ENCODE measurements at regions not wholly inside any gene's neighbourhood (a gene's known extent, or its start where the extent isn't known, plus 50 kb on each side); places are given as distances from the start of the nearest gene placed in this dataset.

DNA sequence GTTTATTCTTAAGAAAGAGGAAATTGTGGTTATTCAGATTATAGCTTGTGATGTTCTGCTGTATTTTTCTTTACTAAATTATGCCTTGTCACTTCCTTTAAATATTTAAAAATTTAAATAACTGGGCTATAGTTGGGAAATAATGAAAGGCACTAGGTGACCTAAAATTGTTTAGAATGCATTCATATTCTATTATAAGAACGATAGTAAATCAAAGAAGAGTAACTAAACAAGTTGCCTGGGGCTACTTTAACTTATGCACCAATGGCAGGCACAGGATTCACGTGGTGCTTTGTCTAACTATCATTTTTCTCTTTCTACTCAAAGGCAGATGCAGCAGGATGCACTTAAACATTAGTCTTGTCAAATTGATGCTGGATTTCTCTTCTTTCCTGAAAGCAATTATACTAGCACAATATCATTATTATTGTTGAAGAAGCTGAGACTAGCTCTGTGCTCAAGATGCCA lies 190.7 kb upstream of the PPFIA2 start (continued):
- no peak for TF ChIP-seq CHD2 (IDR thresholded peaks at IDR 0.05; ENCODE audit: low read length, partially characterized antibody)
- TF ChIP-seq FOXJ3 (CRISPR knock-in tag; IDR thresholded peaks at IDR 0.05): no peak
- TF ChIP-seq, protein P1, sequence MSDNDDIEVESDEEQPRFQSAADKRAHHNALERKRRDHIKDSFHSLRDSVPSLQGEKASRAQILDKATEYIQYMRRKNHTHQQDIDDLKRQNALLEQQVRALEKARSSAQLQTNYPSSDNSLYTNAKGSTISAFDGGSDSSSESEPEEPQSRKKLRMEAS (IDR thresholded peaks at IDR 0.05; ENCODE audit: low read depth): no peak
- TF ChIP-seq RXRA (IDR thresholded peaks at IDR 0.05; ENCODE audit: borderline replicate concordance, low read depth): no peak
- TF ChIP-seq EP300 (IDR thresholded peaks at IDR 0.05; ENCODE audit: borderline replicate concordance in 1 of 2, low read depth in 1 of 2, low read length in 1 of 2): no peak
- TF ChIP-seq NFIC (IDR thresholded peaks at IDR 0.05; ENCODE audit: borderline replicate concordance): no peak
- TF ChIP-seq POLR2AphosphoS5 (IDR thresholded peaks at IDR 0.05; ENCODE audit: low read depth, low read length): no peak
- no peak for TF ChIP-seq GABPA (IDR thresholded peaks at IDR 0.05; ENCODE audit: low read depth)
- no peak for TF ChIP-seq NRF1 (IDR thresholded peaks at IDR 0.05; ENCODE audit: low read depth, low read length)
- no peak for TF ChIP-seq TAF1 (IDR thresholded peaks at IDR 0.05; ENCODE audit: borderline replicate concordance, low read depth, low read length)
- no peak for TF ChIP-seq EZH2phosphoT487 (IDR thresholded peaks at IDR 0.05; ENCODE audit: borderline replicate concordance, low read depth)

DNA sequence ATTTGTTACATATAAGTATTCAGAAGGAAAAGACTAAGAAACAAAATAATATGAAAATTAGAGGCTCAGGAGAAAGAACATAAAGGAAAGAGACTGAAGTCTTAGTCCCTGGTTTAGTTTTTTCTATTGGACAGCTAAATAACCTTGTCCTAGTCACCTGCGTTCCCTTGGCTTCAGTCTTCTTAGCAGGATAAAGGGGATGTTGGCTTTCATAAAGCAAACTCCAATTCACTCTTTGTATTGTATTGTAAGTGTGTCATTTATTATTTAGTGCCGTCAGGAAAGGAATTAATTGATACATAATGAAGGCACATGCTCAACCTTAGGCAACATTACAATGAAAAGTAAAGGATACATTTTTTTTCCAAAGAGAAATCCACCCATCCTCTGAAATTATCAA lies 190.3 kb upstream of the PPFIA2 start:
- H3K9me3 ChIP-seq: no peaks in the 10 kb centered on the region
- no peak overlapping the region for H3K9ac ChIP-seq
- no peak overlapping the region for H3K4me2 ChIP-seq
- DNase-seq: no peak
- no peaks in the 10 kb centered on the region for H4K20me1 ChIP-seq (ENCODE audit: insufficient read depth)
- H3K9me2 ChIP-seq: no peaks in the 10 kb centered on the region
- H3K79me2 ChIP-seq (ENCODE audit: insufficient read depth): no peaks in the 10 kb centered on the region
- H3K27ac ChIP-seq (ENCODE audit: low read depth in 2 of 2, low read length in 1 of 2): no peak overlapping the region
- TF ChIP-seq, protein P2, sequence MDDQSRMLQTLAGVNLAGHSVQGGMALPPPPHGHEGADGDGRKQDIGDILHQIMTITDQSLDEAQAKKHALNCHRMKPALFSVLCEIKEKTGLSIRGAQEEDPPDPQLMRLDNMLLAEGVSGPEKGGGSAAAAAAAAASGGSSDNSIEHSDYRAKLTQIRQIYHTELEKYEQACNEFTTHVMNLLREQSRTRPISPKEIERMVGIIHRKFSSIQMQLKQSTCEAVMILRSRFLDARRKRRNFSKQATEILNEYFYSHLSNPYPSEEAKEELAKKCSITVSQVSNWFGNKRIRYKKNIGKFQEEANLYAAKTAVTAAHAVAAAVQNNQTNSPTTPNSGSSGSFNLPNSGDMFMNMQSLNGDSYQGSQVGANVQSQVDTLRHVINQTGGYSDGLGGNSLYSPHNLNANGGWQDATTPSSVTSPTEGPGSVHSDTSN (IDR thresholded peaks at IDR 0.05): no peak
- no peak for TF ChIP-seq CHD2 (IDR thresholded peaks at IDR 0.05; ENCODE audit: low read length, partially characterized antibody)
- no peak for TF ChIP-seq GATA2 (CRISPR knock-in tag; IDR thresholded peaks at IDR 0.05)
- TF ChIP-seq TCF12 (IDR thresholded peaks at IDR 0.05): no peak
- no peak for TF ChIP-seq TAF1 (IDR thresholded peaks at IDR 0.05; ENCODE audit: borderline replicate concordance, low read depth, low read length)
- no peak for TF ChIP-seq ELF1 (IDR thresholded peaks at IDR 0.05)
- no peak for TF ChIP-seq FOXJ3 (CRISPR knock-in tag; IDR thresholded peaks at IDR 0.05)
- TF ChIP-seq RAD21 (IDR thresholded peaks at IDR 0.05; ENCODE audit: low read length): no peak
- TF ChIP-seq, protein P3, sequence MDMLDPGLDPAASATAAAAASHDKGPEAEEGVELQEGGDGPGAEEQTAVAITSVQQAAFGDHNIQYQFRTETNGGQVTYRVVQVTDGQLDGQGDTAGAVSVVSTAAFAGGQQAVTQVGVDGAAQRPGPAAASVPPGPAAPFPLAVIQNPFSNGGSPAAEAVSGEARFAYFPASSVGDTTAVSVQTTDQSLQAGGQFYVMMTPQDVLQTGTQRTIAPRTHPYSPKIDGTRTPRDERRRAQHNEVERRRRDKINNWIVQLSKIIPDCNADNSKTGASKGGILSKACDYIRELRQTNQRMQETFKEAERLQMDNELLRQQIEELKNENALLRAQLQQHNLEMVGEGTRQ (IDR thresholded peaks at IDR 0.05; ENCODE audit: borderline replicate concordance, low read depth, low read length): no peak
- no peak for TF ChIP-seq FOSL2 (IDR thresholded peaks at IDR 0.05; ENCODE audit: borderline replicate concordance, low read depth)
- TF ChIP-seq, protein P4, sequence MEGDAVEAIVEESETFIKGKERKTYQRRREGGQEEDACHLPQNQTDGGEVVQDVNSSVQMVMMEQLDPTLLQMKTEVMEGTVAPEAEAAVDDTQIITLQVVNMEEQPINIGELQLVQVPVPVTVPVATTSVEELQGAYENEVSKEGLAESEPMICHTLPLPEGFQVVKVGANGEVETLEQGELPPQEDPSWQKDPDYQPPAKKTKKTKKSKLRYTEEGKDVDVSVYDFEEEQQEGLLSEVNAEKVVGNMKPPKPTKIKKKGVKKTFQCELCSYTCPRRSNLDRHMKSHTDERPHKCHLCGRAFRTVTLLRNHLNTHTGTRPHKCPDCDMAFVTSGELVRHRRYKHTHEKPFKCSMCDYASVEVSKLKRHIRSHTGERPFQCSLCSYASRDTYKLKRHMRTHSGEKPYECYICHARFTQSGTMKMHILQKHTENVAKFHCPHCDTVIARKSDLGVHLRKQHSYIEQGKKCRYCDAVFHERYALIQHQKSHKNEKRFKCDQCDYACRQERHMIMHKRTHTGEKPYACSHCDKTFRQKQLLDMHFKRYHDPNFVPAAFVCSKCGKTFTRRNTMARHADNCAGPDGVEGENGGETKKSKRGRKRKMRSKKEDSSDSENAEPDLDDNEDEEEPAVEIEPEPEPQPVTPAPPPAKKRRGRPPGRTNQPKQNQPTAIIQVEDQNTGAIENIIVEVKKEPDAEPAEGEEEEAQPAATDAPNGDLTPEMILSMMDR (IDR thresholded peaks at IDR 0.05): no peak
- no peak for TF ChIP-seq EZH2phosphoT487 (IDR thresholded peaks at IDR 0.05; ENCODE audit: borderline replicate concordance, low read depth)
- TF ChIP-seq SIN3A (IDR thresholded peaks at IDR 0.05; ENCODE audit: borderline replicate concordance, low read depth, low read length): no peak
- TF ChIP-seq RFX5 (IDR thresholded peaks at IDR 0.05; ENCODE audit: low read length): no peak
- TF ChIP-seq EP300 (IDR thresholded peaks at IDR 0.05; ENCODE audit: borderline replicate concordance in 1 of 2, low read depth in 1 of 2, low read length in 1 of 2): no peak
- TF ChIP-seq YY1 (IDR thresholded peaks at IDR 0.05; ENCODE audit: low read depth): no peak
- H3K36me3 ChIP-seq (replicated peaks in 1 of 2; ENCODE audit: control insufficient read depth in 1 of 2, insufficient read depth in 2 of 2, low read length in 1 of 2): no peaks in the 10 kb centered on the region
- POLR2A ChIA-PET: no interaction called here
- no peak overlapping the region for H3K4me3 ChIP-seq (ENCODE audit: low read depth in 2 of 2, low read length in 1 of 2)
- WGBS (ENCODE audit: low lambda C conversion rate): 6% methylated on average over 2 of the region's 2 CpGs
- CTCF ChIA-PET: interaction anchor here (0.9 kb wide), 1 partner anchor 11 kb away, joined by 3 read pairs; no protein-coding TSS in a partner anchor
- H2AFZ ChIP-seq (ENCODE audit: low read depth): no peak overlapping the region
- H3K4me1 ChIP-seq (ENCODE audit: control insufficient read depth in 1 of 2, insufficient read depth in 2 of 2, low read depth in 1 of 2, low read length in 1 of 2): no peaks in the 10 kb centered on the region
- no peaks in the 10 kb centered on the region; the same call in 1 of the 2 replicates for H3K27me3 ChIP-seq (ENCODE audit: insufficient read depth)
- no peaks in the 10 kb centered on the region for H3F3A ChIP-seq (replicated peaks; ENCODE audit: insufficient read depth)
